ENCODE measurements at regions not wholly inside any gene's neighbourhood (a gene's known extent, or its start where the extent isn't known, plus 50 kb on each side); places are given as distances from the start of the nearest gene placed in this dataset.

- TF ChIP-seq GABPA (IDR thresholded peaks at IDR 0.05; ENCODE audit: low read depth) (no peak), SPI1 (IDR thresholded peaks at IDR 0.05; ENCODE audit: borderline replicate concordance, low read depth) (no peak), REST (IDR thresholded peaks at IDR 0.05; ENCODE audit: insufficient replicate concordance, low read depth) (no peak), CTCF (IDR thresholded peaks at IDR 0.05; ENCODE audit: insufficient read depth, low read length) (no peak), POLR2AphosphoS5 (IDR thresholded peaks at IDR 0.05; ENCODE audit: low read depth) (no peak)
- no peak overlapping the region for H3K4me3 ChIP-seq (replicated peaks; ENCODE audit: insufficient read depth, low read length)
- DNase-seq (ENCODE audit: low read depth in 1 of 2, low spot score in 1 of 2): no peak
- no peak overlapping the region for H3K27ac ChIP-seq (replicated peaks)
- H3K27me3 ChIP-seq (ENCODE audit: insufficient read depth, poor library complexity, severe bottlenecking): no peaks in the 10 kb centered on the region
These were observed 75.1 kb upstream of the PTPRZ1 start for GRCh38 chr7:121797657-121798452.

- Histone ChIP-seq H3K4me3 (replicated peaks; ENCODE audit: insufficient read depth, low read length) (no peak overlapping the region), H3K27me3 (ENCODE audit: insufficient read depth, poor library complexity, severe bottlenecking) (no peaks in the 10 kb centered on the region), H3K27ac (replicated peaks) (no peak overlapping the region)
- TF ChIP-seq SPI1 (IDR thresholded peaks at IDR 0.05; ENCODE audit: borderline replicate concordance, low read depth) (no peak), POLR2AphosphoS5 (IDR thresholded peaks at IDR 0.05; ENCODE audit: low read depth) (no peak), GABPA (IDR thresholded peaks at IDR 0.05; ENCODE audit: low read depth) (no peak), REST (IDR thresholded peaks at IDR 0.05; ENCODE audit: insufficient replicate concordance, low read depth) (no peak), CTCF (IDR thresholded peaks at IDR 0.05; ENCODE audit: insufficient read depth, low read length) (no peak)
- DNase-seq (ENCODE audit: low read depth in 1 of 2, low spot score in 1 of 2): no peak
These were observed 75.9 kb upstream of the PTPRZ1 start for GRCh38 chr7:121796936-121797656.

DNA sequence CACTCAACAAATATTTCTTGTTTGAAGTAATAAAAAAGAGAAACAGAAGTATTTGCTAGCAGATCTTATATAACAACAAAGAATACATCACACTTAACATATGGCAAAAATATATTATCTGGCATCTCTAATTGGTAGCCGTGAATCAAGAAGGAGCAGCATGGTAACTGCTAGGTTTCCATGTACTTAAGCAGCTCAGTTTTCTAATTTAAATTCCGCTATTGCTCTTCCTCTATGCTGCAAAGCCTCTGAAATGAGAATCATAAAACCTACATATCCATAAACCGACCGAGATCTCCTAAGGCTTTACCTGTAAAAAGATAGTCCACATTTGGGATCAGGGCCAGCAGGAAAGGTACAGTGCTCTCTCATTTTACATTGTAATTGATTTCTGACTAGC, 76.6 kb upstream of the PTPRZ1 start:
- H3K27ac ChIP-seq (replicated peaks): no peak overlapping the region
- no peak overlapping the region for H3K4me3 ChIP-seq (replicated peaks; ENCODE audit: insufficient read depth, low read length)
- DNase-seq (ENCODE audit: low read depth in 1 of 2, low spot score in 1 of 2): no peak
- TF ChIP-seq SPI1 (IDR thresholded peaks at IDR 0.05; ENCODE audit: borderline replicate concordance, low read depth) (no peak), REST (IDR thresholded peaks at IDR 0.05; ENCODE audit: insufficient replicate concordance, low read depth) (no peak), CTCF (IDR thresholded peaks at IDR 0.05; ENCODE audit: insufficient read depth, low read length) (no peak), GABPA (IDR thresholded peaks at IDR 0.05; ENCODE audit: low read depth) (no peak), POLR2AphosphoS5 (IDR thresholded peaks at IDR 0.05; ENCODE audit: low read depth) (no peak)
- H3K27me3 ChIP-seq (ENCODE audit: insufficient read depth, poor library complexity, severe bottlenecking): no peaks in the 10 kb centered on the region
